GM21786 (cell line): ENCODE measurements at regions not wholly inside any gene's neighbourhood (a gene's known extent, or its start where the extent isn't known, plus 50 kb on each side); places are given as distances from the start of the nearest gene placed in this dataset.

Source experiments
- ATAC-seq: cut with Tn5 transposase; IDR thresholded peaks from one replicate; pipeline ENCODE4 v1.9.1; 2021; ENCODE audit not compliant: unreplicated experiment

- ATAC-seq, result no peak
Measured at GRCh38 chr5:148941810-148942209, 115.4 kb downstream of the ADRB2 start.

- ATAC-seq, result no peak
Measured at GRCh38 chr5:148949841-148950470, 112.9 kb downstream of the SH3TC2 start.

- no peak for ATAC-seq
Measured at GRCh38 chr5:148950471-148950863, 112.4 kb downstream of the SH3TC2 start.

GRCh38 chr5:148950892-148951291, 112.0 kb downstream of the SH3TC2 start:
- no peak for ATAC-seq

GRCh38 chr5:148951612-148952011, 111.2 kb downstream of the SH3TC2 start:
- no peak for ATAC-seq

- ATAC-seq, result no peak
Measured at GRCh38 chr5:148952097-148952867, 110.6 kb downstream of the SH3TC2 start.

GRCh38 chr5:148953711-148954110, 109.2 kb downstream of the SH3TC2 start:
- no peak for ATAC-seq
